HG03045 (cell line): ENCODE measurements at regions not wholly inside any gene's neighbourhood (a gene's known extent, or its start where the extent isn't known, plus 50 kb on each side); places are given as distances from the start of the nearest gene placed in this dataset.
"Not testable (repeated sequence)": the region's sequence is repeated elsewhere in the genome, so short reads cannot be mapped to it uniquely, and the experiment has no call there.

ENCODE experiments used
- ATAC-seq: cut with Tn5 transposase; IDR thresholded peaks from one replicate; pipeline ENCODE4 v1.9.1; 2021; ENCODE audit warnings: mild to moderate bottlenecking, moderate library complexity; ENCODE audit not compliant: unreplicated experiment

DNA sequence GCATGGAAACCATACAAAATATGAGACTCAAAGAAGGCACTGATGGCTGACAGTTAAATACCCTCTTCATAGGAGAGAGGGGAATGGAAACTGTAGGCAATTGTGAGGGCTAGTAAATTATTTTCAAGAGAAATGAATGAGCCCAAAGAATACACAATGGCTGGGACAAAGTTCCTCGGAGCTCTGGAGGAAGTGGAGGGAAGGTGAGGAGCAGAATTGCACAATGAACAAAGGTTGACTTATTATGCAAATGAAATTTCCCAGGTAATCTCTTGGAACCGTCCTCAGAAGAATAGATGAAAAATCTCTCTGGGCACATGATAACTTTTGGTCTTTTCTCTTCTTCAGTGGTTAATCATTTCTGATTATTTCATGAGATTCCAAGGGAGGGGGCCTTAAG is 202.6 kb upstream of the VCX start:
- no peak for ATAC-seq

DNA sequence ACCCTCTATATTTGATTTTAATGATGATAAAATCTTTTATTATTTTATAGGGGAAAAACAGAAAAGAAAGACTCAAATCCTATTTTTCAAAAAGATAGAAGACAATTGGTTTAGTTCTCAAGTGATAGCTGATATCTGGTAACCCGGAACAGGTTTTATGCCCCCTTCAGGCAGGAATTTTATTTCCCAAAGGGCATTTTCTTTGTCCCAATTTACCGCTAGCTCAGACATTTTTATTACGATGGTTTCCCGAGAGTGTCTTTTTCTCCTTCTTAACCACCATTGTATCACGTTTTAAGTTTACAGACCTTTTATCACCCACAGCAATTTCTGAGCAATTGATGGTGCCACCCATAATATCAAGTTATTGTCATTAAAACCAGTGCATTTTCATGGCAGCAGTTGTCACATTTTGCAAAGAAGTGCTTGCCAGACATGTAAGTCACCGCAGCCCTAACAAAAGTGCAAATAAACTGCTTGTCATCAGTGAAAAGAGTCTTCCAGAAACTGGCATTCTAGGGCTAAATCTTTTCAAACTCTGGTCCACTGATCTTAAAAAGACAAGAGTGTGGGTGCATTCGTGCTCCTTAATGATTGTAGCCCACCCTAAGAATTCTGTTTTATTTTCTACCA is 204.8 kb upstream of the VCX start:
- no peak for ATAC-seq

DNA sequence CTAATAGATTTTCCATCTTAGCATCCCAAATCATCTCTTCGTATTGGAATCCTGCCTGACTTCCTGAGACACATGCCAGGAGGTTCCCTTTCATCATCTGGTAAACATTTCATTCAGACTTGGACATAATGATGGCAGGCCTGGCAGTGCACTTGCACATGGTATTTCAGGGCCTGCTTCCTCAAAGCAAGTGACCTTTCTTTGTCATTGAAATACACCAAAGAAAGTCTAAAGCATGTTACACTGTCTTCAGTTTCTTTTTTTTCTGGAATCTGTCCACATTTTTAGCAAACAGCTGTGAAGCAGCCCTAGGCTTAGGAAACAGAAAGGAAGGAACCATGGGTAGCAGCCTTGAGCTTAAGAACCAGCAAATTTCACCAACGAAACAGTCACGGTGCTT is 205.9 kb upstream of the VCX start:
- ATAC-seq, result no peak

DNA sequence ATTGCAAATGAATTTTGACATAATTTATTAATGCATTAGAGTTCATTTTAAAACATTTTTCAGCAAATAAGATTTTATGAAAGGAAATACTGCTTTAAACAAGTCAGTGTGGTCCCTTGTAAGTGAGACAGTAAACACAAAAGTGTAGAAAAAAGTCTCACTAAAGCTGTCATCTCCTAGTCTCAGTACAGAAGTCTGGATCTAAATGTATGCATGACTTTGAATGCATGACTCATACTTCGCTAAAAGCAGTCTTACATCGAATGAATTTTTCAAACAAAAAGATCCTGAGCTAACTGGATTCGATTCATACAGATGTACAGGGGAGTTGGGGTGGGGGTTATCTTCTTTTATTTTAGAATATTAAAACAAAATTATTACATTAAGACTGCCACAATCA is 207.4 kb upstream of the VCX start:
- ATAC-seq, result no peak

DNA sequence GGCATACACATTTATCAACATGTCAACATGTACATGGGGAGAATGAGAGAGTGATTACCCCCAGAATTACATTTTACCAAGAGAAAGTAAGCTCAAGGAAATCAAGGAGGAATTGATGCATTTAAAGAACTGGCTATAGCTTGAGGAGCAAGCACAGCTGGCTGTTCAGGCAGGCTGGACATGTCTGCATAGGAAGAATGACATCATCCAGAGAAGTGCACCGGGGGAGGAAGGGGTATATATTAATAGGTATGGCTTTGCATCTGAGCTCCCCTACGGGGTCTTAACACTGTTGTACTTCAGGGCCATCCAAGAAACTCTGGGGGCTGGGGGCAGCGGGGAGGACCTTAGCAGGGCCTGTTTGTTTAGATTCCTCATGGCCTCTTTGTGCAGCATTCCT is 222.4 kb upstream of the VCX start:
- no peak for ATAC-seq

DNA sequence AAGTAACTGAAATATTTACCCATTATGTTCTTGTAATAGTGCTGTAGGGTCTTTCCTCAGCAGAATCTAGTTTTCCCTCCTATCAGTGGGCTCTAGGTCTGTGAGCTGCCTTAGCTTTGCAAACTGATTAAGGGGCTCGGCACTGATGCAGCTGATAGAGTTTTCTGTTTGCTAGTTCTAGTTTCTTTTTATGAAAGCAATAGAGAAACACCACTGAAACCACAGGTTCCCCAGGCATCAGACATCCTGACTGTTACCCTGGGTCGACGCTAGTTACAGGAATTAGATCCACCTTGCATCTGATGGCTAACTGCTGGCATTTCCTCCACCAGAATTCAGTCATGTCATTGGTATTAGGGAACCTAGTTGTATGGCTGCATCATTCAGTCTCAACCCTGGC is 225.0 kb upstream of the VCX start:
- no peak for ATAC-seq

DNA sequence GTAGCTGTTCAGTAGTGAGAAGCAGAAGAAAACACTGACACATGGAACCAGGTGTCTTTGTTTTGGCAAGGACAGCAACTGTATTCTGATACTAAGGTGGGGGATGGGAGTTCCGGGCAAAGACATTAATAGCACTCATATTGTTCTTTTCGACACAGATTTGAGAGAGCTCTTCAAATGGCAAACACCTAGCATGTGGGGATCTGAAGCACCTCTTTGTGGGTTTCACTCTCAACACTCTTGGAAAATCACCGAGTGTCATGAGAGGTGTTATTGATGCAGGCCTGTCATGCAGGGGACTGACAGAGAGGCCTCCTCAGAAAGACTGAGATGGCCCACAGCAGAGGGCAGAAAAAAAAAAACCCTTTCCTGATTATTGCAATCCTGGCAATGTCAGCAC is 228.4 kb upstream of the VCX start:
- ATAC-seq, result no peak

DNA sequence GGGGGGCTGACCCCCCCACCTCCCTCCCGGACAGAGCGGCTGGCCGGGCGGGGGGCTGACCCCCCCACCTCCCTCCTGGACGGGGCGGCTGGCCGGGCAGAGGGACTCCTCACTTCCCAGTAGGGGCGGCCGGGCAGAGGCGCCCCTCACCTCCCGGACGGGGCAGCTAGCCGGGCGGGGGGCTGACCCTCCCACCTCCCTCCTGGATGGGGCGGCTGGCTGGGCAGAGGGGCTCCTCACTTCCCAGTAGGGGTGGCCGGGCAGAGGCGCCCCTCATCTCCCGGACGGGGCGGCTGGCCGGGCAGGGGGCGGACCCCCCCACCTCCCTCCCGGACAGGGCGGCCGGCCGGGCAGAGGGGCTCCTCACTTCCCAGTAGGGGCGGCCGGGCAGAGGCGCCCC is 234.3 kb upstream of the VCX start:
- not testable (repeated sequence) for ATAC-seq

DNA sequence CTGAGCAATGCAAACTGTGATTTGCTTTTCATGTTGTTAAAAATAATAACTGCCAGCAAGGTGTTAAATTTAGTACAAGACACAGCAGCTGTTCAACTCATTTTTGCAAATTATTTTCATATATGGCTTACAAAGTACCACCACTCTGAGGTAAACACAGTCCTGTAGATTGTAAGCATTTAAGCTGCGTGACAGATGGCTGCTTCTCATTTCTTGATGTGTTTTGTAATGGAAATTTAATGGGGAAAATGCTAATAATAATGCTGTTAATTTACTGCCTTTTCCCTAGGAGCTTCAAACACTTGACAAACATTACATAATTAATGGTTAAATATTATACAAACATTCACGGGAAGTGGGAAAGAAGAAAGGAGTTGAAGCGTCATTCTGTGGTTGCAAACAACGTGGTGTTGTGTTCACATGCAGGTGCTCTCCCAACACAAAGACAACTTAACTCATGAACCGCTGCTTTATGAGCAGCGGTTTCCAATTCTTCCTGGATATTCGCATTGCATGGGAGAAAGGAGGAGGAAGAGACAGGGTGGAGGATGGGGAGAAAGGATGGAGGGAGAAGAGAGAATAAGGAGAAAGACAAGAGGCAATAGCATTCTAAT is 236.8 kb upstream of the VCX start:
- no peak for ATAC-seq

DNA sequence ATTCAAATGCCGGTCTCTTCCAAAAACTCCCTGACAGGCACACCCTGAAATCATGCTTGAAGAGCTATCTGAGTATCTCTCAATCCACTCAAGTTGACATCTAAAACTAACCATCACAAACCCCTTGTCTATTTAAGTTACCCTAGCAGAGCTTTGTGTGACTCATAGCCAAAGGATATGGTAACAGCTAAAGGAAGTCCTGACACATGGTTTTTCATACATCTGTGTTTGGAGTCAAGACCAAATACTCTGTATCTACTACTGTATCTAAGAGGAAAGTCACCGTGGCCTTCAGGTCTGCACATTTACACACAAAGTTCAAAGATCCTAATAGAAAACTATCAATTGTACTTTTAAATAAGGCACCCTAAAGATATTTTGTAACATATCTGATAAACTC is 239.6 kb upstream of the VCX start:
- ATAC-seq, result no peak

DNA sequence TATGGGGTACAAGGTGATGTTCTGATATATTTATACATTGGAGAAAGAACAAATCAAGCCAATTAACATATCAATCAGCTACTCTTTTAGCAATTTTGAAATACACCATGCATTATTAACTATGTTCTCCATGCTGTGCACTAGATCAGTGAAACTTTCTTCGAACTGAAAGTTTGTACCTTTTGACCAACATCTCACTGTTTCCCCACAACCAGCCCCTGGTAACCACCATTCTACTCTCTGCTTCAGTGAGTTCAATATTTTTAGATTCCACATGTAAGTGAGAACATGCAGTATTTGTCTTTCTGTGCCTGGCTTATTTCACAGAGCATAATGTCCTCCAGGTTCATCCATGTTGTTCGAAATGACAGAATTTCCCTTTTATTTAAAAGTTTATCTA is 246.1 kb upstream of the VCX start:
- no peak for ATAC-seq

DNA sequence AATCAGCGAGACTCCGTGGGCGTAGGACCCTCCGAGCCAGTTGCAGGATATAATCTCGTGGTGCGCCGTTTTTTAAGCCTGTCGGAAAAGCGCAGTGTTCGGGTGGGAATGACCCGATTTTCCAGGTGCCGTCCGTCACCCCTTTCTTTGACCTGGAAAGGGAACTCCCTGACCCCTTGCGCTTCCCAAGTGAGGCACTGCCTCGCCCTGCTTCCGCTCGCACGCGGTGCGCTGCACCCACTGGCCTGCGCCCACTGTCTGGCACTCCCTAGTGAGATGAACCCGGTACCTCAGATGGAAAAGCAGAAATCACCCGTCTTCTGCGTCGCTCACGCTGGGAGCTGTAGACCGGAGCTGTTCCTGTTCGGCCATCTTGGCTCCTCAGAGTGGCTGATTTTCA is 249.6 kb upstream of the VCX start:
- not testable (repeated sequence) for ATAC-seq

DNA sequence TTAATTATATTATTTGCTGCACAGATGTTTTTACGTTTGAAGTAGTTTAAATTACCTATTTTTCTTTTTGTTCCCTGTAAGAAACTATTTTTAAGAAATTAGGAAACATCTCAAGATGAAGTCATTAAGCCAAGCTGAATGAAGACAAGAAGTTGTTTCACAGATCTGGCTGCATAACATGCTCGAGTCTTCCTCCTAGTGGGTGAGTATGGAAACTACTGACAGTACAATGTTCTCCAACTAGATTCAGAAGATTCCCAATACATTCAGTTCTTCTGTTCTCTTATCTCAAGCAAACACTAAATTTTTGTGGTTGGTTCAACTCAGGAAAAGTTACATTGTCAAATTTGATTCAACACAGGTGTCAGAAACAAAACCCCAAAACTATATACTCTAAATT is 256.8 kb upstream of the VCX start:
- ATAC-seq, result no peak

DNA sequence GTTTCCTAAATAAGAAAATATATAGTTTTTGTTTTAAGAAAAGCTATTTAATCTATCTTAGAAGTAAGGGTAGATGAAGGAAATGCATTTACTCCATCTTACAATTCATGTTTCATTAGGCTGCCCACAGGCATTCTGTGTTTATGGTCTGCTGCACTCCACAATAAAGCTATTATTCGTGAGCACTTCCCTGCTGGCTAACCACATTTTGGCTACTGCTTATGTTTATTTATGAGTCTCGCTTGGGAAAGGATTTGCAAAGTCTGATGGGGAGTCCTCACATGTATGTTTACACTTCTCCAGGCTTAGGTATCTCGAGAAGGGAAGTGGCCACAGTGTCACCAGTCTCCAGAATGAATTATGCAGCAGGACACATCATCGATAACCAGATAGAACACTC is 260.8 kb upstream of the VCX start:
- no peak for ATAC-seq

DNA sequence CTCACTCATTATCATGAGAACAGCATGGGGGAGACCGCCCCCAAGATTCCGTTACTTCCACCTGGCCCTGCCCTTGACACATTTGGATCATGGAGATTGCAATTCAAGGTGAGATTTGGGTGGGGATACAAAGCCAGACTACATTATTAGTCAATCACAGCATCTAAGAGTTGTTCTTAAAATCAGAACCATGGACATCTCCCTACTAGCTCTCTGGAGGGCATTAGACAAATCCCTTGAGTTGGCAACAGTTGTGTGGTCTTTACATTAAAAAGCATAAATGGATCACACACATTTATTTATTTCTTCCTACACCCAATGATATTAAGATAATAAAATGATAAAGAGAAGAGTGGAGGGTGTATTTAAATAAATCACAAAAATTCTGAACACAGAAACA is 262.8 kb upstream of the VCX start:
- no peak for ATAC-seq

DNA sequence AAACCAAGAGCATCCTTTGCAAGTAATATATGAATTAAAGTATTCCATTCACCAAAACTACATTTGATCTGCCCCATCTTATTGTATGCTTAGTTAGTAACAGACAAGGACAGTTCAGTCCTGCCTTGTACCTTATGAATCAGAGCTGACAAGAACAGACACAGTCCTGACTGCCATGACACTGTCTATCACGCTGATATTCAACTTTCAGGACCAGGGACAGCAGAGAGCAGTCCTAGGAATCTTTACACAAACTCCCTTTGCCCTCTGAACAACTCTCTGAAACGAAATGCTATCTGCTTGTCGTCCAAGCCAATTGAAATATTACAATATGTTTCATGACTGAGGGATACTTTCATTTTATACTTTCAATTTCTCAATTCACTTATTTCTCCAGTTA is 268.6 kb upstream of the VCX start:
- ATAC-seq, result no peak

DNA sequence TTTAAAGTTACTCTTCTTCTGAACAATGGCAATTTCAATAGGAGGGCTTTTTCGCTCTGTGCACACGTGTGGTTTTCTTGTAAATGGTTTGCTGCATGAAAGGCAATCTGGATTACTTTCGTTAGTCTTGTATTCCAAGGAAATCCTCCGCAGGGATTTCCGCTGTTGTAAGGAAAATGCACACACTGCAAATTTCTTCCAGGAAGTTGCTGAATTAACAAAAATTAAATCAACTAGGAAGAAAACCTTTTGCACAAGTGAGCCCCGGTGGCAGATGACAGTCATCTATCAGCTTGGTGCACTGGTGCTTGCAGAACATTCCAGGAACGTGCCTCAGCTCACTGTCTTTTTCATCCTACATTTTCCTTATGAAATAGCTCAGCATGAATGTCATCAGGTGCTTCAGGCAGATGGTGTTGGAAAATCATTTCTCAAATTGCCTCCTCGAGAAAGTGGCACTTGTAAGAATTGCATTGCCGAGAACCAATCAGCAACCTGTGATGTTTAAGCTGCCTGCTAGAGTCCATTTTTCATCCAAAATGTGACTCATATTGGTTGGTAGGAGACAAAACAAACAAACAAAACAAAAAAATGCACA is 272.4 kb upstream of the VCX start:
- no peak for ATAC-seq

DNA sequence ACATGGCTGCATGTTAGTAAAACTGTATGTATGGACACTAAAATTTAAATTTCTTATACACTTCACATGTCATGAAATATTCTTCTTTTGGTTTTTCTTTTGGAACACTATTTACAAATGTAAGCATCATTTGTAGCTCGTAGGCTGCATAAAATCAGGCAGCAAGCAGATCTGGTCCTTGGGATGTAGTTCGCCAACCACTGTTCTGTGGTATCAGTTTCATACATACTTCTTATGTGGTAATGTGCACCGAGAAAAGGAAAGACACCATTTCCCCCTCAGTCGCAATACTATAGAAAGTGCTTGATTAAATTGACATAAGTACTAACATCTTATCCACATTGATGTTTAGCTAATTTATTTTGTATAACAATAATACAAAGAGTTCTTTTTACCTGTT is 274.4 kb upstream of the VCX start:
- ATAC-seq, result no peak

DNA sequence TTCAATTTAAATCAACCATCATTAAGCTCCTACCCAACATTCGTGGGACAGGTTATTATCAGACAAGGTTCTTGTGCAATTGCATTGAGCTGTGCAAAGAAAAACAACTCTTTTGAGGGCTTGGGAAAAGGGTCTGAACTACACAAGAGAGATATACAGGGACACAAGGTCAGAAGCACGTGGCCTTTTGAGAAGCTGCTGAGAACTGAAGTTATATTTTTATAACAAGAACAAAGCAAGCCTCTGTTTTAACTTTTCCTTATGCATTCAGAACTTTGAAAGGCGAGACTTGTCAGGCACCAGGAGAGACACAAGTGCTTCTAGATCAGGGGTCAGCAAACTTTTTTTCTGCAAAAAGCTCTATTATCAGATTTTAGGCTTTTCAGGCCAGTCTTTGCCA is 274.8 kb upstream of the VCX start:
- ATAC-seq, result no peak

DNA sequence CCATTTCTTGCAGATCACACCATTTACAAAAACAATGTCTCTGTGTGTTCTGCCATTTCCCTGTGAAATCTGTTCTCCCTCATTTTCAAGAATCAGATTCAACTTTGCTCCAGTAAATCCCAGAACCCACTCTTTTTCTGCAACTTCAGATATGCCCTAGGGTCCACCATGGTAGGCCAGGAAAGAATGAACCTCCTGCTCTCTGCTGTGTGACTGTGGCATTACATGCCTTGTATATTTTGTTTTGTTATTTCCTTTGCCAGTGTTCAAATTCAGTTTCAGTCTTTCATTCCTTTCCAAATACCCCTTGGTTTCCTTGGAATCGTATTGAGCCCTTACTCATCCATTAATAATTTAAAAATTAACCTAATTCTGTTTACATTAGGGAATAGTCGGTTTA is 290.2 kb upstream of the VCX start:
- ATAC-seq, result no peak

DNA sequence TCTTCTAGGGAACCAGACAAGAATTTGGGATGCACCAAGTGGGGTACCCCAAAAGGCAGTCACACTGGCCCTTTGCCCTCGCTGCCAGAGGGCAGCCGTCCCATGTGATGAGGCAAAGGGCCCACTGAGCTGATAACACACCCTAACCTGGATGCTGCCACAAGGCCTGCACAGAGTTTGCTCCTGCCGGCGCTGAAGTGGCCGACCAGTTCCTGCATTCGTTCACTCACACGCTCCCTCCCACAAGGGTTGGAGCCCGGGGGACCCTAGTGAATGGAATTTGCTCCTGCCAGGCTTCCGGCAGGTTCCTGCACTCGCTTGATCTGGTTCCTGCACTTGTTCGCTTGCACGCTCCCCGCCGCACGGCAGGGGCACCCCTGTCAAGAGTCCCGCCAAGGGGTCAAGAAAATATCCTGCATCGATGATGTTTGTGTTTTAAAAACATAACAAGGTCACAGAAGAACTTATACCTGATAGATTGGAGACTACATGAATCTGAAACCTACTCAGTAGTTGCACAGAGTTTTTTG is 296.4 kb upstream of the VCX start:
- ATAC-seq, result no peak

DNA sequence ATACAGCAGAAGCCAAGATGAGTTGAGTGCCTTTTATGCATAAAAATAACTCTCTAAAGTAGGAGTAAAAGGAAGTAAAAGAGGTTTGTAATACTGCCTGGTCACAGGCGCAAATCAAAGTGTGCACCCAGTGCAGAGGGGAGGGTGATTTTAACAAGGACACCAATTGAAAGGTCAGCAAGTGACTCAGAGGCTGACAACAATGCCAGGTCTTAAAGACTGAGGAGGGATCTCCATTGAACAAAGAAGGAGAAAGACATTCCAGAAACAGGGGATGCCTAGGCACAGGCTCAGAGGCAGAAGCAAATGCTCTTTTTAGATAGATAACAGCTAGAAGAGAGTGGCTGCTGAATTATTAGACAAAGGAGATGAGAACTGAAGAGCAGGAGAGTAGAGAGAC is 297.4 kb upstream of the VCX start:
- ATAC-seq, result no peak
